ENCODE measurements at regions not wholly inside any gene's neighbourhood (a gene's known extent, or its start where the extent isn't known, plus 50 kb on each side); places are given as distances from the start of the nearest gene placed in this dataset.

GRCh38 chr21:28799926-28800325, 192.8 kb downstream of the LTN1 start:
- POLR2A ChIA-PET = no interaction called here
- CTCF ChIA-PET = no interaction called here
- intact Hi-C loops (cut with micrococcal nuclease; ENCODE audit: unreplicated experiment) = no loop called here
- H3K4me1 ChIP-seq = no peaks in the 10 kb centered on the region
- TF ChIP-seq CTCF (IDR thresholded peaks at IDR 0.05; ENCODE audit: insufficient read depth in 1 of 2, low read depth in 1 of 2, low read length in 1 of 2, severe bottlenecking in 1 of 2, unreplicated experiment in 1 of 2) = no peak
- Mint-ChIP-seq H3K27me3 (ENCODE audit: insufficient read depth, unreplicated experiment) (peaks cover 3% of the 10 kb centered on the region), H3K9me3 (ENCODE audit: unreplicated experiment) (no peaks in the 10 kb centered on the region), H3K4me3 (ENCODE audit: unreplicated experiment) (no peak overlapping the region), H3K4me1 (ENCODE audit: low read depth, unreplicated experiment) (no peaks in the 10 kb centered on the region), H3K36me3 (ENCODE audit: insufficient read depth, unreplicated experiment) (no peaks in the 10 kb centered on the region), H3K27ac (ENCODE audit: unreplicated experiment) (no peak overlapping the region)
- H3K36me3 ChIP-seq (ENCODE audit: control insufficient read depth, insufficient read depth, low read length) = no peaks in the 10 kb centered on the region
- H3K27me3 ChIP-seq (replicated peaks; ENCODE audit: control insufficient read depth, insufficient read depth, low read length) = no peaks in the 10 kb centered on the region
- DNase-seq = no peak
- BruUV-seq (replicated peaks) = no TSS peak
- no peak overlapping the region for H3K4me3 ChIP-seq (ENCODE audit: low read depth, low read length)
- H3K9me3 ChIP-seq = no peaks in the 10 kb centered on the region

- no peaks in the 10 kb centered on the region for H3K27me3 ChIP-seq (replicated peaks; ENCODE audit: control insufficient read depth, insufficient read depth, low read length)
- ChIA-PET POLR2A (no interaction called here), CTCF (no interaction called here)
- no peak overlapping the region for H3K4me3 ChIP-seq (ENCODE audit: low read depth, low read length)
- no peaks in the 10 kb centered on the region for H3K9me3 ChIP-seq
- no peaks in the 10 kb centered on the region for H3K4me1 ChIP-seq
- H3K9me3 Mint-ChIP-seq (ENCODE audit: unreplicated experiment) = no peaks in the 10 kb centered on the region
- DNase-seq = no peak
- intact Hi-C loops (cut with micrococcal nuclease; ENCODE audit: unreplicated experiment) = no loop called here
- H3K27me3 Mint-ChIP-seq (ENCODE audit: insufficient read depth, unreplicated experiment) = peaks cover 3% of the 10 kb centered on the region
- no peaks in the 10 kb centered on the region for H3K36me3 Mint-ChIP-seq (ENCODE audit: insufficient read depth, unreplicated experiment)
- H3K4me1 Mint-ChIP-seq (ENCODE audit: low read depth, unreplicated experiment) = no peaks in the 10 kb centered on the region
- no peak for TF ChIP-seq CTCF (IDR thresholded peaks at IDR 0.05; ENCODE audit: insufficient read depth in 1 of 2, low read depth in 1 of 2, low read length in 1 of 2, severe bottlenecking in 1 of 2, unreplicated experiment in 1 of 2)
- H3K4me3 Mint-ChIP-seq (ENCODE audit: unreplicated experiment) = no peak overlapping the region
- no peaks in the 10 kb centered on the region for H3K36me3 ChIP-seq (ENCODE audit: control insufficient read depth, insufficient read depth, low read length)
- no TSS peak for BruUV-seq (replicated peaks)
- H3K27ac Mint-ChIP-seq (ENCODE audit: unreplicated experiment) = no peak overlapping the region
Measured at GRCh38 chr21:28798798-28799197, 193.9 kb downstream of the LTN1 start.

GRCh38 chr21:28795251-28795650, 197.4 kb downstream of the LTN1 start:
- intact Hi-C loops (cut with micrococcal nuclease; ENCODE audit: unreplicated experiment) = no loop called here
- H3K9me3 ChIP-seq = no peaks in the 10 kb centered on the region
- POLR2A ChIA-PET = no interaction called here
- H3K36me3 ChIP-seq (ENCODE audit: control insufficient read depth, insufficient read depth, low read length) = no peaks in the 10 kb centered on the region
- H3K27me3 Mint-ChIP-seq (ENCODE audit: insufficient read depth, unreplicated experiment) = peaks cover 3% of the 10 kb centered on the region
- H3K4me3 ChIP-seq (ENCODE audit: low read depth, low read length) = no peak overlapping the region
- TF ChIP-seq CTCF (IDR thresholded peaks at IDR 0.05; ENCODE audit: insufficient read depth in 1 of 2, low read depth in 1 of 2, low read length in 1 of 2, severe bottlenecking in 1 of 2, unreplicated experiment in 1 of 2) = no peak
- CTCF ChIA-PET = no interaction called here
- H3K9me3 Mint-ChIP-seq (ENCODE audit: unreplicated experiment) = no peaks in the 10 kb centered on the region
- H3K36me3 Mint-ChIP-seq (ENCODE audit: insufficient read depth, unreplicated experiment) = no peaks in the 10 kb centered on the region
- no peaks in the 10 kb centered on the region for H3K4me1 ChIP-seq
- no peak overlapping the region for H3K27ac Mint-ChIP-seq (ENCODE audit: unreplicated experiment)
- no peaks in the 10 kb centered on the region for H3K27me3 ChIP-seq (replicated peaks; ENCODE audit: control insufficient read depth, insufficient read depth, low read length)
- no peak overlapping the region for H3K4me3 Mint-ChIP-seq (ENCODE audit: unreplicated experiment)
- no TSS peak for BruUV-seq (replicated peaks)
- no peak for DNase-seq
- H3K4me1 Mint-ChIP-seq (ENCODE audit: low read depth, unreplicated experiment) = no peaks in the 10 kb centered on the region

All from Caco-2 (cell line).